ENCODE measurements at regions not wholly inside any gene's neighbourhood (a gene's known extent, or its start where the extent isn't known, plus 50 kb on each side); places are given as distances from the start of the nearest gene placed in this dataset.
"Not testable (repeated sequence)": the region's sequence is repeated elsewhere in the genome, so short reads cannot be mapped to it uniquely, and the experiment has no call there.

DNA sequence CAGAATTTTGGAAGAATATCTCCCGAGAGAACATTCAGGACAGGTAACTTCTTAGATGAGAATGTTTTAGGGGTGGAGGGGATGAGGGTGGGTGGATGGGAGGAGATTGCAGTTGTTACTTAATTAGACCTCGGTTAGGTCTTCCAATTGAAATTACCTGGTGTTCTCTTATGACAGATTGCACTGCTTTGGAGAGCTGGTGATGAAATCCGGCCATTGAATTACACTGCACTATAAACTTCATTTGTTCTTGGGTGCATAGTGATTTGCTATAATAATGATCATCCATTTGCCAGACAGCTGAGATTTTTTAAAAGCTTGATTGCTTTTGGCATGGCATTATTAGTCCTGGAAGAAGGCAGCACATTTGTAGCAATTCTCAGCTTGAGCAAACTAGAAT, 427.6 kb downstream of the GBA3 start:
- Mint-ChIP-seq H3K27ac (no peak overlapping the region), H3K27me3 (no peaks in the 10 kb centered on the region), H3K4me1 (no peaks in the 10 kb centered on the region), H3K4me3 (no peak overlapping the region), H3K36me3 (ENCODE audit: low read depth) (no peaks in the 10 kb centered on the region)
- no peaks in the 10 kb centered on the region for H3K9me3 ChIP-seq (ENCODE audit: control insufficient read depth, low read length, poor library complexity, severe bottlenecking)
- DNase-seq (no peak), ATAC-seq (no peak)

GRCh38 chr4:23117826-23118225, 425.1 kb downstream of the GBA3 start:
- H3K9me3 ChIP-seq (ENCODE audit: control insufficient read depth, low read length, poor library complexity, severe bottlenecking): no peaks in the 10 kb centered on the region
- DNase-seq (no peak), ATAC-seq (no peak)
- no peaks in the 10 kb centered on the region for H3K27me3 Mint-ChIP-seq
- no peak overlapping the region for H3K27ac Mint-ChIP-seq
- no peaks in the 10 kb centered on the region for H3K4me1 Mint-ChIP-seq
- no peak overlapping the region for H3K4me3 Mint-ChIP-seq
- H3K36me3 Mint-ChIP-seq (ENCODE audit: low read depth): no peaks in the 10 kb centered on the region

- DNase-seq: no peak
- no peak overlapping the region for H3K4me3 Mint-ChIP-seq
- ATAC-seq: no peak
Measured at GRCh38 chr4:23114538-23114937, 421.8 kb downstream of the GBA3 start.

DNA sequence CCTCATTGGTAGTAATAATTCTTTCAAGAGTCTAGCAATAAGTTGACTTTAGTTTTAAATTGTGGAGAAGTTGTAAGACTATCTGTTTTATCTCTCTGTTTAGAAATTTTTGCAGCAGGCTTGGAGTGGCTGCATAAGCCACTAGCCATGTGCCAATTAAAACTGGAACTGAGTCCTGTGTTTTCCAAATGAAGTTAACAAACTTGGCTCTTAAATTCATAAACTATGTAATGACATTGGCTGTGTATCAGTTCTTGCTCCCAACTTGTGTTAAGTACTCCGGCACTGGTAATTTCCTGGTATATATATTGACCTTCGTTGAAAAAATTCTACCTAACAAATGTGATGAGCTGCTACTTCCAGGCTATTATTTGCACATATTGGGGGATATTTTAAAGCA, 420.4 kb downstream of the GBA3 start:
- ATAC-seq (no peak), DNase-seq (no peak)
- no peaks in the 10 kb centered on the region for H3K4me1 Mint-ChIP-seq
- no peak overlapping the region for H3K27ac Mint-ChIP-seq
- peaks cover 2% of the 10 kb centered on the region for H3K36me3 Mint-ChIP-seq (ENCODE audit: low read depth)
- H3K27me3 Mint-ChIP-seq: no peaks in the 10 kb centered on the region
- H3K4me3 Mint-ChIP-seq: no peak overlapping the region
- H3K9me3 ChIP-seq (ENCODE audit: control insufficient read depth, low read length, poor library complexity, severe bottlenecking): no peaks in the 10 kb centered on the region

More at GRCh38 chr4:23114538-23114937, 421.8 kb downstream of the GBA3 start:
- peaks cover 2% of the 10 kb centered on the region for H3K36me3 Mint-ChIP-seq (ENCODE audit: low read depth)
- no peaks in the 10 kb centered on the region for H3K9me3 ChIP-seq (ENCODE audit: control insufficient read depth, low read length, poor library complexity, severe bottlenecking)
- no peaks in the 10 kb centered on the region for H3K27me3 Mint-ChIP-seq
- H3K27ac Mint-ChIP-seq: no peak overlapping the region
- H3K4me1 Mint-ChIP-seq: no peaks in the 10 kb centered on the region

GRCh38 chr4:23106516-23106915, 413.8 kb downstream of the GBA3 start:
- H3K9me3 ChIP-seq (ENCODE audit: control insufficient read depth, low read length, poor library complexity, severe bottlenecking): no peaks in the 10 kb centered on the region
- Mint-ChIP-seq H3K4me1 (no peaks in the 10 kb centered on the region), H3K27me3 (no peaks in the 10 kb centered on the region), H3K36me3 (ENCODE audit: low read depth) (peaks cover 2% of the 10 kb centered on the region), H3K4me3 (no peak overlapping the region), H3K27ac (no peak overlapping the region)
- ATAC-seq (no peak), DNase-seq (no peak)

- H3K4me1 Mint-ChIP-seq: no peaks in the 10 kb centered on the region
- H3K27ac Mint-ChIP-seq: no peak overlapping the region
Measured at GRCh38 chr4:23105759-23106370, 413.1 kb downstream of the GBA3 start.

DNA sequence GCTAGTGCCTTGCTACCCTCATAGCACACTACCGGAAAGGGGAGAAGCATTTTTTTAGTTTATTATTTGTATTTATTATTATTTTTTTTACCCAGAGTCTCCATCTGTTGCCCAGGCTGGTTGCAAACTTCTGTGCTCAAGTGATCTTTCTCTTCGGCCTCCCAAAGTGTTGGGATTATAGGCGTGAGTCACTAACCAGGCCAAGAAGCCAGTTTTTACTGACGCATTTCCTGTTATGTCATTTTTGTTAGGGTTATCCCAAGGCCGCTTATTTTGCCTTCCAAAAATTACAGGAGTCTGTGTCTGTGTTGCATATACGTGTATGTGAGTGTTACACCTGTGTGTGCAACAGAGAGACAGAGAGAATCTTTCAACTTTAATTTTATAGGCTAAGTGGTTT, 404.5 kb downstream of the GBA3 start:
- no peak overlapping the region for H3K4me3 Mint-ChIP-seq
- H3K4me1 Mint-ChIP-seq: no peaks in the 10 kb centered on the region
- no peak overlapping the region for H3K27ac Mint-ChIP-seq
- no peaks in the 10 kb centered on the region for H3K9me3 ChIP-seq (ENCODE audit: control insufficient read depth, low read length, poor library complexity, severe bottlenecking)
- ATAC-seq (no peak), DNase-seq (no peak)
- no peaks in the 10 kb centered on the region for H3K36me3 Mint-ChIP-seq (ENCODE audit: low read depth)
- no peaks in the 10 kb centered on the region for H3K27me3 Mint-ChIP-seq

More at GRCh38 chr4:23105759-23106370, 413.1 kb downstream of the GBA3 start:
- H3K36me3 Mint-ChIP-seq (ENCODE audit: low read depth): peaks cover 2% of the 10 kb centered on the region
- H3K9me3 ChIP-seq (ENCODE audit: control insufficient read depth, low read length, poor library complexity, severe bottlenecking): no peaks in the 10 kb centered on the region
- no peak for ATAC-seq
- H3K4me3 Mint-ChIP-seq: no peak overlapping the region
- DNase-seq: no peak
- H3K27me3 Mint-ChIP-seq: no peaks in the 10 kb centered on the region

DNA sequence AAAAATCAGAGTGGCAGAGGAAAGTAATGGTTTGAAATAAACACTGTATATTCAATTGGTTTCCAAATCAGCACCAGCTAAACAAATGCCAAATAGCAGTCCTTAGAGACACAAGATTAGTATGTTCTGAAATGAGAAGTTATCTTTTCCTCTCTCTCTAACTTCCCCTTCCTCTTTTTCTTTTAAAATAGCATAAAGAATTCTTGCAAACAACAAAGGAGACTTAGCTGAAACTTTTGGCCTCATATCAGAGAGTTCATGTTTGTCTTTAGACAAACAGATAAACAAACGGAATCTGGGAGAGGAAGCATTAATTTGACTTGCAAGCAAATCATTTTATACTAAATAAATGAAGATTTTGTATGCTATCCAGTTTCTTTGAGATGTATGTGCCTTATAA, 399.0 kb downstream of the GBA3 start:
- H3K27me3 Mint-ChIP-seq: no peaks in the 10 kb centered on the region
- no peaks in the 10 kb centered on the region for H3K9me3 ChIP-seq (ENCODE audit: control insufficient read depth, low read length, poor library complexity, severe bottlenecking)
- no peaks in the 10 kb centered on the region for H3K4me1 Mint-ChIP-seq
- H3K27ac Mint-ChIP-seq: no peak overlapping the region
- ATAC-seq (no peak), DNase-seq (no peak)
- no peak overlapping the region for H3K4me3 Mint-ChIP-seq
- no peaks in the 10 kb centered on the region for H3K36me3 Mint-ChIP-seq (ENCODE audit: low read depth)

- Mint-ChIP-seq H3K36me3 (ENCODE audit: low read depth) (no peaks in the 10 kb centered on the region), H3K4me3 (no peak overlapping the region), H3K4me1 (no peaks in the 10 kb centered on the region), H3K27me3 (no peaks in the 10 kb centered on the region), H3K27ac (no peak overlapping the region)
- ATAC-seq (no peak), DNase-seq (no peak)
- H3K9me3 ChIP-seq (ENCODE audit: control insufficient read depth, low read length, poor library complexity, severe bottlenecking): no peaks in the 10 kb centered on the region
Measured at GRCh38 chr4:23085249-23085568, 392.5 kb downstream of the GBA3 start.

- Mint-ChIP-seq H3K4me1 (no peaks in the 10 kb centered on the region), H3K27ac (no peak overlapping the region), H3K36me3 (ENCODE audit: low read depth) (no peaks in the 10 kb centered on the region), H3K27me3 (no peaks in the 10 kb centered on the region), H3K4me3 (no peak overlapping the region)
- ATAC-seq (no peak), DNase-seq (no peak)
- no peaks in the 10 kb centered on the region for H3K9me3 ChIP-seq (ENCODE audit: control insufficient read depth, low read length, poor library complexity, severe bottlenecking)
Measured at GRCh38 chr4:23084559-23085248, 392.0 kb downstream of the GBA3 start.

DNA sequence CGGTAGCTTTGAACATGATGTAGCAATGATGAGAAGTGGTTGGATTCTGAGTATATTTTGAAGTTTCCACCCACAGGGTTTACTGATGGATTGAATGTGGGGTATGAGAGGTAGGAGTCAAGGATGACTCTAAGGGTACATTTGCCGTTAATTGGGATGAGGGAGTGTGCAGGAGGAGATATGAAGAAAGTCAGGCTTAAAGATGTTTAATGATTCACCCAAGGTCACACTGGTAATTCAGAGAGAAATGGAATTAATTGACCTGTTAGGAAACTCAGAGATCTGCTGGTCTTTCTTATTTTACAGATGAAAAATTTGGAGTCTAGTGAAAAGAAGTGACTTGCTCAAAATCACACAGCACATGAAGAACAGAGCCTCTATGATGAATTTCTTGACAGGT, 390.7 kb downstream of the GBA3 start:
- no peak for ATAC-seq
- H3K9me3 ChIP-seq (ENCODE audit: control insufficient read depth, low read length, poor library complexity, severe bottlenecking): no peaks in the 10 kb centered on the region
- Mint-ChIP-seq H3K4me3 (no peak overlapping the region), H3K4me1 (no peaks in the 10 kb centered on the region), H3K36me3 (ENCODE audit: low read depth) (no peaks in the 10 kb centered on the region), H3K27ac (no peak overlapping the region), H3K27me3 (no peaks in the 10 kb centered on the region)
- DNase-seq: no peak

DNA sequence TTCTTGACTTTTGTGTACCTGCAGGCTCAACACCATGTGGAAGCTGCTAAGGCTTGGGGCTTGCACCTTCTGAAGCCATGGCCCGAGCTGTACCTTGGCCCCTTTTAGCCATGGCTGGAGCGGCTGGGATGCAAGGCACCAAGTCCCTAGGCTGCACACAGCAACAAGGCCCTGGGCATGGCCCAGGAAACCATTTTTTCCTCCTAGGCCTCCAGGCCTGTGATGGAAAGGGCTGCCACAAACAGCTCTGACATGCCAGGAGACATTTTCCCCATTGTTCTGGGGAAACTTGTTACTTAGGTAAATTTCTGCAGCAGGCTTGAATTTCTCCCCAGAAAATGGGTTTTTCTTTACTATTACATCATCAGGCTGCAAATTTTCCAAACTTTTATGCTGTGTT, 387.4 kb downstream of the GBA3 start:
- H3K27ac Mint-ChIP-seq; H3K27me3 Mint-ChIP-seq; H3K4me3 Mint-ChIP-seq; ATAC-seq; H3K4me1 Mint-ChIP-seq; DNase-seq; H3K36me3 Mint-ChIP-seq (ENCODE audit: low read depth); H3K9me3 ChIP-seq (ENCODE audit: control insufficient read depth, low read length, poor library complexity, severe bottlenecking): not testable (repeated sequence)

GRCh38 chr4:23070848-23071570, 378.3 kb downstream of the GBA3 start:
- no peaks in the 10 kb centered on the region for H3K9me3 ChIP-seq (ENCODE audit: control insufficient read depth, low read length, poor library complexity, severe bottlenecking)
- ATAC-seq (no peak), DNase-seq (no peak)
- Mint-ChIP-seq H3K4me3 (no peak overlapping the region), H3K27me3 (no peaks in the 10 kb centered on the region), H3K36me3 (ENCODE audit: low read depth) (no peaks in the 10 kb centered on the region), H3K27ac (no peak overlapping the region), H3K4me1 (no peaks in the 10 kb centered on the region)

GRCh38 chr4:23068756-23069155, 376.0 kb downstream of the GBA3 start:
- DNase-seq: no peak
- H3K27me3 Mint-ChIP-seq: no peaks in the 10 kb centered on the region
- H3K36me3 Mint-ChIP-seq (ENCODE audit: low read depth): no peaks in the 10 kb centered on the region
- H3K4me1 Mint-ChIP-seq: no peaks in the 10 kb centered on the region
- no peaks in the 10 kb centered on the region for H3K9me3 ChIP-seq (ENCODE audit: control insufficient read depth, low read length, poor library complexity, severe bottlenecking)
- no peak for ATAC-seq
- no peak overlapping the region for H3K27ac Mint-ChIP-seq
- H3K4me3 Mint-ChIP-seq: no peak overlapping the region
